ENCODE measurements at regions not wholly inside any gene's neighbourhood (a gene's known extent, or its start where the extent isn't known, plus 50 kb on each side); places are given as distances from the start of the nearest gene placed in this dataset.

GRCh38 chr7:136303162-136303561, 326.0 kb upstream of the MTPN start:
- no peaks in the 10 kb centered on the region for H3K9me2 ChIP-seq (replicated peaks; ENCODE audit: insufficient read depth, low read length)
- no peaks in the 10 kb centered on the region for H4K20me1 ChIP-seq (ENCODE audit: low read depth, low read length)
- H3K27ac ChIP-seq (ENCODE audit: low read depth, low read length), result no peak overlapping the region
- no peak overlapping the region for H3K4me2 ChIP-seq (ENCODE audit: low read depth, low read length, poor library complexity, severe bottlenecking)
- no peaks in the 10 kb centered on the region for H3K79me2 ChIP-seq (ENCODE audit: insufficient read depth, low read length)
- no peak for TF ChIP-seq CTCF (IDR thresholded peaks at IDR 0.05; ENCODE audit: insufficient read depth, low read length, poor library complexity, severe bottlenecking)
- TF ChIP-seq EZH2phosphoT487 (conservative IDR thresholded peaks at IDR 0.05; ENCODE audit: low read length), result no peak
- H3K36me3 ChIP-seq (ENCODE audit: low read length), result no peaks in the 10 kb centered on the region; the same call in 1 of the 2 replicates
- H3K27me3 ChIP-seq (ENCODE audit: low read length), result no peaks in the 10 kb centered on the region
- peaks cover 1% of the 10 kb centered on the region; the same call in 1 of the 2 replicates for H3K9me3 ChIP-seq (ENCODE audit: insufficient read depth, low read length)
- no peak overlapping the region for H2AFZ ChIP-seq (ENCODE audit: low read depth, low read length, severe bottlenecking)
- H3K9ac ChIP-seq (ENCODE audit: low read length), result no peak overlapping the region
- no peak overlapping the region for H3K4me3 ChIP-seq (ENCODE audit: insufficient read depth, low read length, poor library complexity, severe bottlenecking)
- H3F3A ChIP-seq (ENCODE audit: insufficient read depth), result no peaks in the 10 kb centered on the region

- H3K9me2 ChIP-seq (replicated peaks; ENCODE audit: insufficient read depth, low read length), result no peaks in the 10 kb centered on the region
- no peaks in the 10 kb centered on the region for H3F3A ChIP-seq (ENCODE audit: insufficient read depth)
- no peak overlapping the region for H2AFZ ChIP-seq (ENCODE audit: low read depth, low read length, severe bottlenecking)
- TF ChIP-seq EZH2phosphoT487 (conservative IDR thresholded peaks at IDR 0.05; ENCODE audit: low read length) (no peak), CTCF (IDR thresholded peaks at IDR 0.05; ENCODE audit: insufficient read depth, low read length, poor library complexity, severe bottlenecking) (no peak)
- H3K79me2 ChIP-seq (ENCODE audit: insufficient read depth, low read length), result no peaks in the 10 kb centered on the region
- no peaks in the 10 kb centered on the region for H3K9me3 ChIP-seq (ENCODE audit: insufficient read depth, low read length)
- no peaks in the 10 kb centered on the region for H3K27me3 ChIP-seq (ENCODE audit: low read length)
- H4K20me1 ChIP-seq (ENCODE audit: low read depth, low read length), result no peaks in the 10 kb centered on the region
- H3K9ac ChIP-seq (ENCODE audit: low read length), result no peak overlapping the region
- H3K4me2 ChIP-seq (ENCODE audit: low read depth, low read length, poor library complexity, severe bottlenecking), result no peak overlapping the region
- no peak overlapping the region for H3K4me3 ChIP-seq (ENCODE audit: insufficient read depth, low read length, poor library complexity, severe bottlenecking)
- H3K36me3 ChIP-seq (ENCODE audit: low read length), result no peaks in the 10 kb centered on the region; the same call in 1 of the 2 replicates
- no peak overlapping the region for H3K27ac ChIP-seq (ENCODE audit: low read depth, low read length)
These were observed 324.9 kb upstream of the MTPN start for GRCh38 chr7:136302049-136302448.

GRCh38 chr7:136294977-136295376, 317.8 kb upstream of the MTPN start:
- Histone ChIP-seq H3K9ac (ENCODE audit: low read length) (no peak overlapping the region), H3K4me2 (ENCODE audit: low read depth, low read length, poor library complexity, severe bottlenecking) (no peak overlapping the region), H3K36me3 (ENCODE audit: low read length) (no peaks in the 10 kb centered on the region), H3K9me3 (ENCODE audit: insufficient read depth, low read length) (no peaks in the 10 kb centered on the region), H3K79me2 (ENCODE audit: insufficient read depth, low read length) (no peaks in the 10 kb centered on the region), H3K4me3 (ENCODE audit: insufficient read depth, low read length, poor library complexity, severe bottlenecking) (no peak overlapping the region), H4K20me1 (ENCODE audit: low read depth, low read length) (no peaks in the 10 kb centered on the region), H2AFZ (ENCODE audit: low read depth, low read length, severe bottlenecking) (no peak overlapping the region), H3K27ac (ENCODE audit: low read depth, low read length) (no peak overlapping the region), H3K9me2 (replicated peaks; ENCODE audit: insufficient read depth, low read length) (no peaks in the 10 kb centered on the region), H3K27me3 (ENCODE audit: low read length) (no peaks in the 10 kb centered on the region), H3F3A (ENCODE audit: insufficient read depth) (0 out of 2 replicates have a peak, but pooled peaks cover 12% of the 10 kb centered on the region)
- no peak for TF ChIP-seq CTCF (IDR thresholded peaks at IDR 0.05; ENCODE audit: insufficient read depth, low read length, poor library complexity, severe bottlenecking)
- no peak for TF ChIP-seq EZH2phosphoT487 (conservative IDR thresholded peaks at IDR 0.05; ENCODE audit: low read length)
